ENCODE measurements at regions not wholly inside any gene's neighbourhood (a gene's known extent, or its start where the extent isn't known, plus 50 kb on each side); places are given as distances from the start of the nearest gene placed in this dataset.

DNA sequence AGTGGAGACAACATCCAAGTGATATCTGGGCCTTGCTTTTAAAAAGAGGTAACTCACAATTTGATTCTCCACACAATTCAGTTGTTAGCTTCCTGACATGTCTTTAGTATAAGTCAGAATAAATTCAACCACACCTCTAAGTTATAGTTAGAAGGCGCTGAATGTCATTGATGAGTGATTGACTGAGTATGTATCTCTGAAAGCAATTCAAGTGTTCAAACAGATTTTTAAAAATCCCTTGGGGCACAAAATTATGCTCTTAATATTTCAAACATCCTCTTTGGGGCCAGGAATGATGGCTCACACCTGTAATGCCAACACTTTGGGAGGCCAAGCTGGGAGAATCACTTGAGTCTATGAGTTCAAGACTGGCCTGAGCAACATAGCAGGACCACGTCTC is 137.0 kb upstream of the PRR20A start:
- DNase-seq, result no peak

DNA sequence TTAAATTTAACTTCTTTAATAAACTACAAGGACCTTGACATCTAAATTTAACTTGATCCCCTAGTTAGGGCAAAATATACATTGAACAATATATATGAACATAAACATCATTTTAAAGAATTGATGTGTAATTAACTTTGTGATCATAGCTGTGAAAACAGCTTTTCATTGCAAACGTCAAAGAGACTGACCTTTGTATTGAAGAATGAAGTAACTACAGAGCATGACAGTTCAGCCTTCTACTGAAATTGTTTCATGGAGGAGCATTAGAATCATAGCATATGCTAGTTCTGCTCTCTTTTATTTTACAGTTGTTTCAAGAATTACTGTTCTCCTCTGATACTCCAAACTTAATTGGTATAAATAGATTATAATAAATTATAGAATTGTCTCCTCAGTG is 123.4 kb upstream of the PRR20A start:
- no peak for DNase-seq

DNA sequence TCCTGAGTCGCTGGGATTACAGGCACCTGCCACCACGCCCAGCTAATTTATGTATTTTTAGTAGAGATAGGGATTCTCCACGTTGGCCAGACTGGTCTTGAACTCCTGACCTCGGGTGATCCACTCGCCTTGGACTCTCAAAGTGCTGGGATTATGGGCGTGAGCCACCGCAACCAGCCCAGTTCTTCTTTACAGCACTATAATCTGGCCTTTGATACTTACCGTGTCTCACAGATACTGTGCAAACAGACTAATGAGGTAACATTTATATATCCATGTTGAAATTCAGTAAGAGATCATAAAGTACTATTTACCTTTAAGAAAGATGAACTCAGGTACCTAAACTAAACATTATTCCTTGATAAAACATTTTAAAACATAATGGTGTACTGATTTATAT is 121.8 kb upstream of the PRR20A start:
- DNase-seq, result no peak

DNA sequence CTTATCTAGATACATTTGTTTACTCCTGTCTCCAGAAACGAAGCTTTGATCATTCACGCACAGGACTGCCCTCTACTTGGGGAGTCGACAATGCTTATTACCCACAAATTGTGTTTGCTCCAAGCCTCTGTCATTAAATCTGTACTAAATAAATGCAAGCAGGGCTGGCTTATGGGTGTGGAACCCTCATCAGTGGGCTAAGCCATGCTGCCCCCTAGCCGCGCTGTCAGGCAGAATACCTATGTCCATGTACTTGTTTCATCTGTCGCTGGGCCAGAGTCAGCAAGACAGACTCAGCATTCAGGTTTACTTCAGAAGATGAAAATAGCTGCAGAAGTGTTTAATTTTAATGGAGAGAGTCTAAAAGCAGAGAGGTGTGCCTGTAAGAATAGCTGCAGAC is 110.0 kb upstream of the PRR20A start:
- DNase-seq, result no peak

DNA sequence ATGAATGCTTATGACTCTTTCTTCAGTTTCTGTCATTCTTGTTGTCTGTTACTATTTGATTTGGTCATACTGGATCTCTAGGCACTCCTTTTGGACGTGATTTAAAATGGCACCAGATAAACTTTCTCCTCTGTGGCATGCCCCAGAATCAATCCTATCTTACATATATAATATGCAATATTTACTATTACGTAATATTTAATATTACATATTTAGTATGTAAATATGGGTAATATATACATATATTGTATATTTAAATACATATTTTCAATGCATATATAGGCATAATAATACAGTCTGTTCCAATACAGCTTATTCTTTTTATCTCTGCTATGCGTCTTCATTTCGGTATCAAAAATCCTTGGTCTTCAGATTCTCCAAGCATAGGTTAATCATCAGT is 104.4 kb upstream of the PRR20A start:
- no peak for DNase-seq

DNA sequence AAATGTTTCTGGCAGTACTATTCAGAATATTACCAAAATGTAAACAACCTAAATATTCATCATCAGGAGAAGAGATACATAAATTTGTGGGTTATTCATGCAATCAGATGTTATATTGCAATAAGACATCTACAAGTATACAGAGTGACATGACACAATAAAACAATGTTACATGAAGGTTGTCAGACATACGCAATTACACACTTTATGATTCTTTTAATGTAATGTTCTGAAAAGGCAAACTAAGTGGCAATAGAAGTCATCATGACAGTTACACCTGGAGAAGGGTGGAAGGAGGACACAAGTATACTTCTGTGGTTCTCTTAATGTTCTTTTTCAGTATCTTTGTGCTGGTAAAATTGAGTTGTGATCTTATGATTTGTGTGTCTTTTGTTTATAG is 95.8 kb upstream of the PRR20A start:
- DNase-seq, result no peak

DNA sequence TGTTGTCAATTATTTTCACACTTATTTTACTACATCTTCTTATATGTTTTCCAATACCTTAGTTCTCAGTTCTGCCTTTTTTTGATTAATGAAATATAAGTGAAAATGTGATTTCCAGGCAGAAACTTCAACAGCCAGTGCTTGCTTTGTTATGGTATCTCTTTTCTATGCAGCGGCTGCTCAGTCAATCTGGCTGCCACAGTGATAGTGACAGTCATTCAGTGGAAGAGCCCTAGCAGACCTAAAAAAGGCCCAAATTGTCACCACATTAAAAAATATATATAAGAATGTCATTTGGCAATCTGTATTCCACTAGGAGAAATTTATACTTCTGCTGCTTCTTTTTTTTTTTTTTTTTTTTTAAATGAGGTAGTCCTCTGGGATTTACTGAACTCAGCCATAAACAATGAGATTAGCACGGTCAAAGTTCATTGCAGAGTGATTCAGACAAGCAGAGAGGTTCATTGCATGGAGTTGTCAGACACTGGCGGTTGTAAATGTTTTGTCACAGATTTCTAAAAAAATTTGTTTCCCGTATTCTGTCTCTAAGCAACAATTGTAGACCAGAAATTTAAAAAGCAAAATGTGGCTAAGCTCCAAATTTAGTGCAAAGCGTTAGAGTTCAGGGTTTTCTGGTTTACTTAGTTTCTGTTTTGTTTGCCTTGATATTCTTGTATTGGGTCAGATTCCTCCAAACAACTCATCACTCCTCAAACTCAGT is 94.7 kb upstream of the PRR20A start:
- no peak for DNase-seq

DNA sequence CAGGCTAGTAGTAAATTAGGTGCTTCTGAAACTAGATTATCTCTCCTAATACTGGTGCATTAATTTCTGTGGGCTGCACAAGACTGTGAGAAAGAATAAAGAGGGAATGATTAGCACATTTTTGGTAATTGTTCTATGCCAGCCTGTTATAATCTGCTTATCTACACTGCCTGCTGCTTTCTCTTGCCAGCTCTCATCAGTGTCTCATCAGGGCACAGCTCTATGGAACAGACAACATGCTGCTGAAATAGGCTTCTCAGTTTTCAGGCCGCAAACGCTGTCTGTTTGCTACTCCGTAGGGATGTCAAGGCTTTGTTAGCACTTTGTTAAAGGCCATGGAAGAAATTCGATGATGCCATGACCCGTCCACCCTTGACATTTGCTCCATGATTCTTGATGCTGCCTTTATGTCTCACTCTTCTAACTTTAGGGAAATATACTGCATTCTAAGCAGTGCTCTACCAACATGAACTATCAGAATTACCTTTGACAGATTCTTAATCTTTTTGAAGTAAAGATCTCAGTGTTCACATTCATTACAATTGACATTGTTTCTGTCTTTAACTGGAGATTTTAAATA is 84.0 kb upstream of the PRR20A start:
- DNase-seq, result no peak

DNA sequence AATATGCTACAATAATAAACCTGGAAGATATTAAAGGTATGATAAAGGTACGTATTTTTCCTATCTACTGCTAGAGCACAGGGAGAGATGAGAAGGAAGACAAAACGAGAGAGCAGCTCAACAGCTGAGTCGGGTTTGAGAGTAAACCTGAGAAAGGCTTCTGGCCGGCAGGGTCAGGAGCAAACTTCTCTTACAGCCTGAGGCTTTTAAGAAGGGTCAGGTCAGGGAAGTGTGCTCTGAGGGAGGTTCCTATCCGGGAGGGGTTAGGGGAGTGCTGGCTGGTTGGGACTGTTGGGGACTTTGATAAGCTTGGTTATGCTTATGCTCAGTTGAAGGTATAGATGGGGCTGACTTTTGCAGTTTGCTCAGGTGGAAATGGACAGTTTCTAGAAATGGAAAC is 77.7 kb upstream of the PRR20A start:
- DNase-seq, result no peak

DNA sequence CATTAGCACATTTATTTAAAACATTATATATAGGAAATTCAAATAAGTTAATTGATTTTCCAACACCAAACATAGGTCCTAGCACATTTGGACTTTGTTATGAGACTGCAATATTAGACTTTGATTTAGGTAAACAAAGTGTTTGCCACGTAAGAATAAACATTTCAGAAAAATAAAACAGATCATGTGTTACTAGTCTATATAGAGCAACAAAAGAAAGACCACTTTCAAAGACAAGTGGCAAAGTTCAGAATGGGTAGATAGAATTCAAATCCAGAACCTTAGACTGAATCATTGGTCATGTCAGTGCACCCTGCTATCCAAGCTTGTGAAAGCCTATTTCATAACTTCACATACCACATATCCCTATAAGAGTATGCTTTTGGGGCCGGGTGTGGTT is 66.7 kb upstream of the PRR20A start:
- no peak for DNase-seq

DNA sequence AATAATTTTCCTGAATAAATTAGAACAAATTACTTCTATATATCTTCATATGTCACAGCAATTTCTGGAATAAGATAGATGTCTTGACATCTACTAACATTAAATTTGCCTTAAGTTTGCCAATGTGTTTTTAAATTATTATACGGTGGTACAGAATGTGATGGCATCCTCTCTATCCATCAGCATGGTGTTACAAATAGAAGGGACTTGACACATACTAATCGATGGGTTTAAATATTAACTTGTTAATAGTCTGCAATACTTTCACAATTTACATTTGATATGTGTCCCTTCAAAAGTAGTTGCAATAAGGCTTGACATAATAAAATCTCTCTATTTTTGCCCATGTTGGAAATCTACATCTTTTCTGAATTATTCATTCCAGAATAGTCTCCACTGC is 65.1 kb upstream of the PRR20A start:
- no peak for DNase-seq

DNA sequence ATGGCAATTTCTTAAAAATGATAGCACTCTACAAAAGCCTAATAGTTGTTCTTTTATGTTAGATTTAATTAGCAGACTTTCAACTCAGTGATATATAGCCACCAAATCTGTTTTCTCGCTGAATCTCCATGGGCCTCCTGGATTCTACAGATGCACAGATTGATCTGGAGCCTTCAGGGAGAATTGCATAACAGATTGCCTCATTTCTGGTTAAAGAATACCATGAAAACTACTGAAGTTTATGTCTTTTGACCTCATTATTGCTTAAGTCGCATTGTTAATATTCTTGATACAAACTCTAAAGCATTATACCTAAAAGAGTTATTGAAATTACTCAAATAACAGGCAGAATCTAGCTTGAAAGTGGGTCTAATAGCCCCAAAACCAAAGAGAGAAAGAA is 53.7 kb upstream of the PRR20A start:
- no peak for DNase-seq
